HepG2 (cell line): ENCODE measurements at regions not wholly inside any gene's neighbourhood (a gene's known extent, or its start where the extent isn't known, plus 50 kb on each side); places are given as distances from the start of the nearest gene placed in this dataset.

Source experiments
- ATAC-seq: fragments of 200-7000 bp; cut with Tn5 transposase; 3 replicates; pipeline ENCODE4 v1.9.1; 2020; ENCODE audit warnings: mild to moderate bottlenecking, moderate library complexity
- BruUV-seq: library from RNA; stranded (reverse); fragments of 400-500 nt; replicated peaks from 2 replicates; lab custom pipeline; 2021; lab: Mats Ljungman, UMichigan
- CTCF ChIA-PET: fragments of 300-600 bp; formaldehyde crosslinking; extraction: SDS; loops from one replicate; lab custom pipeline; 2021; ENCODE audit warnings: low total read pairs, inconsistent platforms, low intra/inter-chr PET ratio; lab: Yijun Ruan, JAX
- POLR2A ChIA-PET: fragments of 350-600 bp; sonication (Branson Sonifier 250); formaldehyde crosslinking; loops from one replicate; lab custom pipeline; 2020; ENCODE audit warnings: antibody characterized with exemption, inconsistent platforms; lab: Yijun Ruan, JAX
- DNase-seq: peaks from one replicate; pipeline ENCODE4 v3.0.0-alpha.2; 2015; ENCODE audit warnings: low spot score
- FAIRE-seq: peaks from 3 replicates; lab custom pipeline; 2011; peaks lifted over from hg19 to GRCh38; lab: Jason Lieb, UNC
- H2AFZ ChIP-seq: one replicate; pipeline ENCODE4 v1.6.1; 2011; ENCODE audit warnings: low read length, inconsistent platforms
- H3K27ac ChIP-seq: fragments of 300-600 bp; 3 replicates; pipeline ENCODE4 v1.8.0; 2011; ENCODE audit warnings: mixed run types, mild to moderate bottlenecking, mixed read lengths, low read length, inconsistent platforms; ENCODE audit not compliant: insufficient read depth; ENCODE audit errors: extremely low read length
- H3K27me3 ChIP-seq, 2 experiments: fragments of 200-600 bp in 1 of 2; 2 replicates in 1 of 2; 3 replicates in 1 of 2; pipeline versions ENCODE4 v1.6.0 to v1.8.0; 2011; ENCODE audit warnings: low read length in 2 of 2, mild to moderate bottlenecking in 2 of 2, moderate library complexity in 2 of 2, inconsistent platforms in 1 of 2; ENCODE audit not compliant: insufficient read depth in 2 of 2, control insufficient read depth in 1 of 2
- H3K36me3 ChIP-seq, 2 experiments: fragments of 200-600 bp in 1 of 2; replicated peaks in 1 of 2; 2 replicates in 1 of 2; 3 replicates in 1 of 2; pipeline versions ENCODE4 v1.5.1 to v1.8.0; 2011; ENCODE audit warnings: low read length in 2 of 2, inconsistent platforms in 1 of 2; ENCODE audit not compliant: insufficient read depth in 2 of 2, control insufficient read depth in 1 of 2
- H3K4me1 ChIP-seq: 2 replicates; pipeline ENCODE4 v1.5.1; 2012; ENCODE audit warnings: low read length, inconsistent platforms; ENCODE audit not compliant: insufficient read depth
- H3K4me2 ChIP-seq: 2 replicates; pipeline ENCODE4 v1.6.0; 2011; ENCODE audit warnings: low read depth, low read length, inconsistent platforms
- H3K4me3 ChIP-seq, 3 experiments: fragments of 200-600 bp in 1 of 3; sonication (generic), shearing (Covaris generic) in 1 of 3; replicated peaks in 1 of 3; 2 replicates each; pipeline ENCODE4 v1.5.1; 2011 to 2016; ENCODE audit warnings: low read length in 3 of 3, inconsistent platforms in 2 of 3, low read depth in 2 of 3, mild to moderate bottlenecking in 2 of 3, control low read depth in 1 of 3, mixed read lengths in 1 of 3; ENCODE audit not compliant: insufficient read depth in 1 of 3
- H3K79me2 ChIP-seq: one replicate; pipeline ENCODE4 v1.6.1; 2011; ENCODE audit warnings: low read length, inconsistent platforms; ENCODE audit not compliant: insufficient read depth
- H3K9ac ChIP-seq: 2 replicates; pipeline ENCODE4 v1.6.0; 2011; ENCODE audit warnings: mild to moderate bottlenecking, low read depth, low read length, inconsistent platforms; ENCODE audit not compliant: insufficient read depth
- H3K9me3 ChIP-seq: 2 replicates; pipeline ENCODE4 v1.5.1; 2012; ENCODE audit warnings: mild to moderate bottlenecking, low read length
- H4K20me1 ChIP-seq: 2 replicates; pipeline ENCODE4 v1.6.0; 2011; ENCODE audit warnings: inconsistent platforms, mild to moderate bottlenecking, low read length, moderate library complexity; ENCODE audit not compliant: insufficient read depth
- ATRX ChIP-seq: sonication (generic); formaldehyde crosslinking; IDR thresholded peaks from 2 replicates; pipeline ENCODE4 v1.4.0; 2020; ENCODE audit warnings: missing genetic modification reagents, borderline replicate concordance
- EED ChIP-seq: sonication (generic); formaldehyde crosslinking; IDR thresholded peaks from 2 replicates; pipeline ENCODE4 v1.5.0; 2020; ENCODE audit warnings: mild to moderate bottlenecking, missing genetic modification reagents
- FOXM1 ChIP-seq: sonication (generic); formaldehyde crosslinking; IDR thresholded peaks from 2 replicates; pipeline ENCODE4 v1.5.0; 2020; ENCODE audit warnings: missing genetic modification reagents
- FOXO1 ChIP-seq: sonication (generic); formaldehyde crosslinking; IDR thresholded peaks from 2 replicates; pipeline ENCODE4 v1.4.0; 2020; ENCODE audit warnings: missing genetic modification reagents
- FOXP1 ChIP-seq, 2 experiments: fragments of 450-650 bp in 1 of 2; IDR thresholded peaks; 2 replicates each; pipeline ENCODE4 v1.6.1; 2017 to 2018; ENCODE audit warnings: antibody characterized with exemption in 1 of 2
- KDM6A ChIP-seq: IDR thresholded peaks from 2 replicates; pipeline ENCODE4 v1.6.1; 2016; ENCODE audit warnings: low read depth
- MIER2 ChIP-seq: IDR thresholded peaks from 2 replicates; pipeline ENCODE4 v1.6.1; 2016; ENCODE audit warnings: missing biosample characterization, missing genetic modification reagents
- SPEN ChIP-seq: sonication (generic); formaldehyde crosslinking; IDR thresholded peaks from 2 replicates; pipeline ENCODE4 v1.5.1; 2020; ENCODE audit warnings: low read depth, mild to moderate bottlenecking, missing genetic modification reagents
- ZNF263 ChIP-seq: sonication (generic); formaldehyde crosslinking; IDR thresholded peaks from 2 replicates; pipeline ENCODE4 v1.4.0; 2020; ENCODE audit warnings: missing genetic modification reagents
- WGBS: methylation state at CpG from one replicate; pipeline ENCODE4 v1.1.6; 2017; ENCODE audit warnings: low lambda C conversion rate; 5-methylcytosine and 5-hydroxymethylcytosine counted together
- in situ Hi-C: cut with HindIII; loops from 2 replicates; pipeline ENCODE4 v1.10.0; 2017; ENCODE audit warnings: low pct_unique_long_range_greater_than_20kb; ENCODE audit not compliant: extremely low pct_ligation_motif_present
- intact Hi-C: fragments of 100-400 bp; cut with micrococcal nuclease; formaldehyde crosslinking; loops from one replicate; pipeline ENCODE4 v1.10.0; 2022; ENCODE audit not compliant: unreplicated experiment
- TF ChIP-seq, protein P1 (sequence below): sonication (generic); formaldehyde crosslinking; IDR thresholded peaks from 2 replicates; pipeline ENCODE4 v1.5.0; 2020; ENCODE audit warnings: mild to moderate bottlenecking, missing genetic modification reagents, borderline replicate concordance
- TF ChIP-seq, protein P2 (sequence below): IDR thresholded peaks from 2 replicates; pipeline ENCODE4 v1.6.1; 2016; ENCODE audit warnings: missing compliant biosample characterization, missing genetic modification reagents, borderline replicate concordance
- TF ChIP-seq, protein P3 (sequence below): sonication (generic); formaldehyde crosslinking; IDR thresholded peaks from one replicate; pipeline ENCODE4 v1.5.1; 2020; ENCODE audit warnings: mild to moderate bottlenecking, missing genetic modification reagents; ENCODE audit errors: not compliant biosample characterization

DNA sequence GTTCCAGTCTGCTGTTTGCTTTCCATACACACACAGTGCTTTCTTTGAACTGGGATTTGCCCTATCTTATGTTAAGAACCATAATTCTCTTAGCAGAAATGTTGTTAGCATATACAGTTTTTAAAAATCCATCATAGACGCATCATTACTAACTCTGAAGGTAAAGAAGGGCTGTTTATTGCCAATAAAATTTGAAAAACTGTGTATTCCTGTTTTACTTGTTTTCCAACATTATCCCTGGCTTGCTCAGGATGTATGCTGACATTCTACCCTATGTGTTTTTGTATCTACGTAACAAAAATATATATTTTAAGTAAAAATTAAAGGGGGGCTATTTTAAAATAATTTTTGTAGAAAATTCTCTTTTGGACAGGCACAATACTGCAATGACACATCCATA lies 857.2 kb downstream of the BRINP3 start:
- no peak overlapping the region for H3K4me3 ChIP-seq
- intact Hi-C loops = loop anchor here (5.0 kb wide), 1 partner anchor 1492 kb away; no protein-coding TSS in a partner anchor
- H4K20me1 ChIP-seq = no peaks in the 10 kb centered on the region
- POLR2A ChIA-PET = no interaction called here
- in situ Hi-C loops = no loop called here
- no peak overlapping the region for H3K9ac ChIP-seq
- no peak overlapping the region for H3K4me2 ChIP-seq
- H2AFZ ChIP-seq = no peak overlapping the region
- H3K36me3 ChIP-seq = no peaks in the 10 kb centered on the region
- H3K79me2 ChIP-seq = no peaks in the 10 kb centered on the region
- no TSS peak for BruUV-seq
- no peak for DNase-seq
- no peak for FAIRE-seq
- no peaks in the 10 kb centered on the region for H3K4me1 ChIP-seq
- no peak for ATAC-seq
- no peak overlapping the region for H3K27ac ChIP-seq
- WGBS = 0% methylated on average over 2 of the region's 2 CpGs
- CTCF ChIA-PET = no interaction called here
- H3K9me3 ChIP-seq = no peaks in the 10 kb centered on the region
- H3K27me3 ChIP-seq = no peaks in the 10 kb centered on the region; a peak in 1 of 5 replicates
- TF ChIP-seq ATRX (CRISPR knock-in tag) (no peak), FOXM1 (CRISPR knock-in tag) (no peak), MIER2 (no peak), FOXP1 (IDR thresholded peaks at IDR 0.05) (no peak), FOXP1 (CRISPR knock-in tag; IDR thresholded peaks at IDR 0.05) (no peak), KDM6A (CRISPR knock-in tag) (no peak), ZNF263 (CRISPR knock-in tag) (no peak), SPEN (CRISPR knock-in tag) (no peak), FOXO1 (CRISPR knock-in tag) (no peak), EED (CRISPR knock-in tag) (no peak)
- TF ChIP-seq, protein P1, sequence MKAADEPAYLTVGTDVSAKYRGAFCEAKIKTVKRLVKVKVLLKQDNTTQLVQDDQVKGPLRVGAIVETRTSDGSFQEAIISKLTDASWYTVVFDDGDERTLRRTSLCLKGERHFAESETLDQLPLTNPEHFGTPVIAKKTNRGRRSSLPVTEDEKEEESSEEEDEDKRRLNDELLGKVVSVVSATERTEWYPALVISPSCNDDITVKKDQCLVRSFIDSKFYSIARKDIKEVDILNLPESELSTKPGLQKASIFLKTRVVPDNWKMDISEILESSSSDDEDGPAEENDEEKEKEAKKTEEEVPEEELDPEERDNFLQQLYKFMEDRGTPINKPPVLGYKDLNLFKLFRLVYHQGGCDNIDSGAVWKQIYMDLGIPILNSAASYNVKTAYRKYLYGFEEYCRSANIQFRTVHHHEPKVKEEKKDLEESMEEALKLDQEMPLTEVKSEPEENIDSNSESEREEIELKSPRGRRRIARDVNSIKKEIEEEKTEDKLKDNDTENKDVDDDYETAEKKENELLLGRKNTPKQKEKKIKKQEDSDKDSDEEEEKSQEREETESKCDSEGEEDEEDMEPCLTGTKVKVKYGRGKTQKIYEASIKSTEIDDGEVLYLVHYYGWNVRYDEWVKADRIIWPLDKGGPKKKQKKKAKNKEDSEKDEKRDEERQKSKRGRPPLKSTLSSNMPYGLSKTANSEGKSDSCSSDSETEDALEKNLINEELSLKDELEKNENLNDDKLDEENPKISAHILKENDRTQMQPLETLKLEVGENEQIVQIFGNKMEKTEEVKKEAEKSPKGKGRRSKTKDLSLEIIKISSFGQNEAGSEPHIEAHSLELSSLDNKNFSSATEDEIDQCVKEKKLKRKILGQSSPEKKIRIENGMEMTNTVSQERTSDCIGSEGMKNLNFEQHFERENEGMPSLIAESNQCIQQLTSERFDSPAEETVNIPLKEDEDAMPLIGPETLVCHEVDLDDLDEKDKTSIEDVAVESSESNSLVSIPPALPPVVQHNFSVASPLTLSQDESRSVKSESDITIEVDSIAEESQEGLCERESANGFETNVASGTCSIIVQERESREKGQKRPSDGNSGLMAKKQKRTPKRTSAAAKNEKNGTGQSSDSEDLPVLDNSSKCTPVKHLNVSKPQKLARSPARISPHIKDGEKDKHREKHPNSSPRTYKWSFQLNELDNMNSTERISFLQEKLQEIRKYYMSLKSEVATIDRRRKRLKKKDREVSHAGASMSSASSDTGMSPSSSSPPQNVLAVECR = no peak
- TF ChIP-seq, protein P2, sequence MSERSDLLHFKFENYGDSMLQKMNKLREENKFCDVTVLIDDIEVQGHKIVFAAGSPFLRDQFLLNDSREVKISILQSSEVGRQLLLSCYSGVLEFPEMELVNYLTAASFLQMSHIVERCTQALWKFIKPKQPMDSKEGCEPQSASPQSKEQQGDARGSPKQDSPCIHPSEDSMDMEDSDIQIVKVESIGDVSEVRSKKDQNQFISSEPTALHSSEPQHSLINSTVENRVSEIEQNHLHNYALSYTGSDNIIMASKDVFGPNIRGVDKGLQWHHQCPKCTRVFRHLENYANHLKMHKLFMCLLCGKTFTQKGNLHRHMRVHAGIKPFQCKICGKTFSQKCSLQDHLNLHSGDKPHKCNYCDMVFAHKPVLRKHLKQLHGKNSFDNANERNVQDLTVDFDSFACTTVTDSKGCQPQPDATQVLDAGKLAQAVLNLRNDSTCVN (CRISPR knock-in tag) = no peak
- TF ChIP-seq, protein P3, sequence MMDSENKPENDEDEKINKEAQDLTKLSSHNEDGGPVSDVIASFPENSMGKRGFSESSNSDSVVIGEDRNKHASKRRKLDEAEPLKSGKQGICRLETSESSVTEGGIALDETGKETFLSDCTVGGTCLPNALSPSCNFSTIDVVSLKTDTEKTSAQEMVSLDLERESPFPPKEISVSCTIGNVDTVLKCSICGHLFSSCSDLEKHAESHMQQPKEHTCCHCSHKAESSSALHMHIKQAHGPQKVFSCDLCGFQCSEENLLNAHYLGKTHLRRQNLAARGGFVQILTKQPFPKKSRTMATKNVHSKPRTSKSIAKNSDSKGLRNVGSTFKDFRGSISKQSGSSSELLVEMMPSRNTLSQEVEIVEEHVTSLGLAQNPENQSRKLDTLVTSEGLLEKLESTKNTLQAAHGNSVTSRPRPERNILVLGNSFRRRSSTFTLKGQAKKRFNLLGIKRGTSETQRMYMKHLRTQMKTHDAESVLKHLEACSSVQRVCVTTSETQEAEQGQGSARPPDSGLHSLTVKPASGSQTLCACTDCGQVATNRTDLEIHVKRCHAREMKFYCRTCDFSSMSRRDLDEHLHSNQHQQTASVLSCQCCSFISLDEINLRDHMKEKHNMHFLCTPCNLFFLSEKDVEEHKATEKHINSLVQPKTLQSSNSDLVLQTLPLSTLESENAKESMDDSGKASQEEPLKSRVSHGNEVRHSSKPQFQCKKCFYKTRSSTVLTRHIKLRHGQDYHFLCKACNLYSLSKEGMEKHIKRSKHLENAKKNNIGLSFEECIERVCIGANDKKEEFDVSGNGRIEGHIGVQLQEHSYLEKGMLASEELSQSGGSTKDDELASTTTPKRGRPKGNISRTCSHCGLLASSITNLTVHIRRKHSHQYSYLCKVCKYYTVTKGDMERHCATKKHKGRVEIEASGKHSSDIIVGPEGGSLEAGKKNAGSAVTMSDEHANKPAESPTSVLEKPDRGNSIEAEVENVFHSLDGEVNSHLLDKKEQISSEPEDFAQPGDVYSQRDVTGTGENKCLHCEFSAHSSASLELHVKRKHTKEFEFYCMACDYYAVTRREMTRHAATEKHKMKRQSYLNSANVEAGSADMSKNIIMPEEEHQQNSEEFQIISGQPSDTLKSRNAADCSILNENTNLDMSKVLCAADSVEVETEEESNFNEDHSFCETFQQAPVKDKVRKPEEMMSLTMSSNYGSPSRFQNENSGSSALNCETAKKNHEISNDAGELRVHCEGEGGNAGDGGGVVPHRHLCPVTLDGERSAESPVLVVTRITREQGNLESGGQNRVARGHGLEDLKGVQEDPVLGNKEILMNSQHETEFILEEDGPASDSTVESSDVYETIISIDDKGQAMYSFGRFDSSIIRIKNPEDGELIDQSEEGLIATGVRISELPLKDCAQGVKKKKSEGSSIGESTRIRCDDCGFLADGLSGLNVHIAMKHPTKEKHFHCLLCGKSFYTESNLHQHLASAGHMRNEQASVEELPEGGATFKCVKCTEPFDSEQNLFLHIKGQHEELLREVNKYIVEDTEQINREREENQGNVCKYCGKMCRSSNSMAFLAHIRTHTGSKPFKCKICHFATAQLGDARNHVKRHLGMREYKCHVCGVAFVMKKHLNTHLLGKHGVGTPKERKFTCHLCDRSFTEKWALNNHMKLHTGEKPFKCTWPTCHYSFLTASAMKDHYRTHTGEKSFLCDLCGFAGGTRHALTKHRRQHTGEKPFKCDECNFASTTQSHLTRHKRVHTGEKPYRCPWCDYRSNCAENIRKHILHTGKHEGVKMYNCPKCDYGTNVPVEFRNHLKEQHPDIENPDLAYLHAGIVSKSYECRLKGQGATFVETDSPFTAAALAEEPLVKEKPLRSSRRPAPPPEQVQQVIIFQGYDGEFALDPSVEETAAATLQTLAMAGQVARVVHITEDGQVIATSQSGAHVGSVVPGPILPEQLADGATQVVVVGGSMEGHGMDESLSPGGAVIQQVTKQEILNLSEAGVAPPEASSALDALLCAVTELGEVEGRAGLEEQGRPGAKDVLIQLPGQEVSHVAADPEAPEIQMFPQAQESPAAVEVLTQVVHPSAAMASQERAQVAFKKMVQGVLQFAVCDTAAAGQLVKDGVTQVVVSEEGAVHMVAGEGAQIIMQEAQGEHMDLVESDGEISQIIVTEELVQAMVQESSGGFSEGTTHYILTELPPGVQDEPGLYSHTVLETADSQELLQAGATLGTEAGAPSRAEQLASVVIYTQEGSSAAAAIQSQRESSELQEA (CRISPR knock-in tag) = no peak
